Effector memory CD4-positive, alpha-beta T cell (primary cell): ENCODE measurements at regions not wholly inside any gene's neighbourhood (a gene's known extent, or its start where the extent isn't known, plus 50 kb on each side); places are given as distances from the start of the nearest gene placed in this dataset.

ENCODE experiments used
- DNase-seq, 3 donors: peaks; one replicate each; pipeline ENCODE4 v3.0.0-alpha.2; 2020
- H3K27ac ChIP-seq: 2 replicates; pipeline ENCODE4 v1.7.0; 2013; ENCODE audit warnings: mild to moderate bottlenecking, low read length, moderate library complexity; ENCODE audit not compliant: insufficient read depth, poor library complexity, severe bottlenecking
- H3K27me3 ChIP-seq: replicated peaks from 2 replicates; pipeline ENCODE4 v1.7.0; 2013; ENCODE audit warnings: mild to moderate bottlenecking, low read length; ENCODE audit not compliant: insufficient read depth, control insufficient read depth, poor library complexity, severe bottlenecking
- H3K36me3 ChIP-seq: 2 replicates; pipeline ENCODE4 v1.7.0; 2013; ENCODE audit warnings: mild to moderate bottlenecking, low read length, moderate library complexity; ENCODE audit not compliant: control insufficient read depth, insufficient read depth
- H3K4me1 ChIP-seq: 2 replicates; pipeline ENCODE4 v1.7.0; 2013; ENCODE audit warnings: low read length, mild to moderate bottlenecking; ENCODE audit not compliant: control insufficient read depth, insufficient read depth, poor library complexity, severe bottlenecking
- H3K4me3 ChIP-seq: 2 replicates; pipeline ENCODE4 v1.7.0; 2013; ENCODE audit warnings: low read length, low read depth, mild to moderate bottlenecking; ENCODE audit not compliant: insufficient read depth, poor library complexity, severe bottlenecking
- H3K9me3 ChIP-seq: 2 replicates; pipeline ENCODE4 v1.7.0; 2013; ENCODE audit warnings: mild to moderate bottlenecking, low read length, moderate library complexity; ENCODE audit not compliant: control insufficient read depth

GRCh38 chr1:38274974-38275373 is 228.4 kb upstream of the POU3F1 start:
- H3K27ac ChIP-seq = no peak overlapping the region
- H3K9me3 ChIP-seq = no peaks in the 10 kb centered on the region
- no peak overlapping the region for H3K4me3 ChIP-seq
- H3K4me1 ChIP-seq = no peaks in the 10 kb centered on the region
- peaks cover 5% of the 10 kb centered on the region for H3K27me3 ChIP-seq
- H3K36me3 ChIP-seq = no peaks in the 10 kb centered on the region
- DNase-seq = no peak

- Histone ChIP-seq H3K9me3 (no peaks in the 10 kb centered on the region), H3K36me3 (no peaks in the 10 kb centered on the region), H3K4me3 (no peak overlapping the region), H3K27me3 (peaks cover 5% of the 10 kb centered on the region), H3K4me1 (no peaks in the 10 kb centered on the region), H3K27ac (no peak overlapping the region)
- no peak for DNase-seq
These were observed 226.7 kb upstream of the POU3F1 start for GRCh38 chr1:38273196-38273804.

DNA sequence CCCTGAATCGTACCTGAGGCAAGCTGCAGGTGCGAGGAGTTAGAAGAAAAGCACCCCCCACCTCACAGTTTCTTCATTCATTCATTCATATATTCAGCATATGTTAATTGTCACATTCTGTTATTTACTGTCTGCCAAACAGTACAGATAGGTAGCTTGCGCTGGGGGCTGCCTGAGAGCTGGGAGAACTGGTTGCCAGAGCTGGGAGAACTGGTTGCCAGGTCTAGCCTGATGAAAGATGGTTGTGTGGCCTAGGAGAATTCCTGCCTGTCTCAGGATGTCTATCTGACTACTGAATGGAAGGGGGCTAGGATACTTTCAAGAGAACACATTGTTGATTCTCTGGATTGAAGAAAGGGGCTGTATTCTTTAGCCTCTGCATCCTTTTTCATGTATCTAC is 225.9 kb upstream of the POU3F1 start:
- Histone ChIP-seq H3K4me1 (no peaks in the 10 kb centered on the region), H3K4me3 (no peak overlapping the region), H3K27ac (no peak overlapping the region), H3K27me3 (peaks cover 5% of the 10 kb centered on the region), H3K9me3 (no peaks in the 10 kb centered on the region), H3K36me3 (no peaks in the 10 kb centered on the region)
- no peak for DNase-seq

GRCh38 chr1:38270849-38271633 is 224.4 kb upstream of the POU3F1 start:
- H3K4me3 ChIP-seq = no peak overlapping the region
- H3K27me3 ChIP-seq = peaks cover 1% of the 10 kb centered on the region
- H3K36me3 ChIP-seq = no peaks in the 10 kb centered on the region
- no peaks in the 10 kb centered on the region for H3K9me3 ChIP-seq
- no peak for DNase-seq
- no peaks in the 10 kb centered on the region for H3K4me1 ChIP-seq
- no peak overlapping the region for H3K27ac ChIP-seq

DNA sequence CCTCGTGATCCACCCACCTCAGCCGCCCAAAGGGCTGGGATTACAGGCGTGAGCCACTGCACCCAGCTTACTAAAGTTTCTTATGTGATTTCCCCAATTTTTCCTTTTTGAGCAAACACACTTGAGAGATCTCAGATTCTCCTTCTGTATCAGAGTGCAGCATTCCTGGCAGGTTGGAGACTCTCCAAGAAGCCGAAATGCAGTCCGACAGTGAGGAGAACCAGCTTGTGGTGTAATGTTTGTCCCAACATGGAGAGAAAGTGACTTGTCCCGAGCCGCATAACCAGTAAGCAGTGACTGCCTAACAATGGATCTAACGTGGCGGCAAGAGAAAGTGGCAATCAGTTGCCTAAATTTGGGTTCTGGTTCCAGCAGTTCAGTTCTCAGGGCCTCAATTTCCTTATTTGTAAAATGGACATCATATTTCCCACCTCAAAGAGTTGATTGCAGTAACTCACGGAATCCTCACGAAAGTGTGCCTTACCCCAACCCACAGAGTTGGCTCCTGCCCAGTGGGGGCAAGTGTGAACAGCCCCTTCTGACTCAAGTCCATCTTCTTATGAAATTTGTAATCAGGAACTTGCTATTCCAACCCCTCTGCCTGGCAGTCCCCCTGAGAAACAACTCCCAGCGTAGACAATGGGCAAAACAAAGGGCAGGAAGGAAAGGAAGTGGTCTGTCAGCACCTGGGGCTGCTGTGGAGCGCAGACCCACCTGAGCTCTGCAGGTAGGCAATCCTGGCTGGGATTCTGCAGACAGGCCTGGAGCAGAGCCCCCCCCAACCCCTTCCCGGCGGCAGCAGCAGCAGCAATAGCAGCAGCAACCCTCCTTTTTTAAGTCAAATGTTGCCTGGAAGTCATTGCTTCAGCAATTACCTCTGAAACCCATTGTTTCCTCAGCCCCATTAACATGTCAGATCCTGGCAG is 223.6 kb upstream of the POU3F1 start:
- no peaks in the 10 kb centered on the region for H3K27me3 ChIP-seq

DNA sequence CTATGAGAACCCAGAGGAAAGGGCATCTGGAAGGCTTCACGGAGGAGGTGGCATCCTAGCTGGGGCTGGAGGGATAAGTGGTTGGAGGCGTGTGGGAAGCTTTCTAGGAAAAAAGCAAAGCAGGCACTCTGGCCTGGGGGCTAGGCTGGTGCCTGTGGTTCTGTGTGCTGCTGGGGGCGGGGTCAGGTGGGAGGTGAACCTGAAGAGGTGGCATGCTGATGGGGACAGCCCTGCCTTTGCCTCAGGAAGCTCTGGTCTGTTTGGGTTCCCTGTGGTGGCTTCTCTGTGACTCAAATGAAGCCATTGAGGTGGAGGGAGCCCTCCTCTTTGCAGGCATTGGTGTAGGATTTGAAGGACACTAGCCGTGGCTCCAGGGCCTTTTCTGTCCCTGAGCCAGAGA is 221.6 kb upstream of the POU3F1 start:
- Histone ChIP-seq H3K27ac (no peak overlapping the region), H3K4me1 (no peaks in the 10 kb centered on the region), H3K9me3 (no peaks in the 10 kb centered on the region), H3K27me3 (no peaks in the 10 kb centered on the region), H3K36me3 (no peaks in the 10 kb centered on the region), H3K4me3 (no peak overlapping the region)
- DNase-seq = no peak

More for the DNA sequence above, 223.6 kb upstream of the POU3F1 start:
- no peaks in the 10 kb centered on the region for H3K36me3 ChIP-seq
- H3K9me3 ChIP-seq = no peaks in the 10 kb centered on the region
- H3K4me1 ChIP-seq = no peaks in the 10 kb centered on the region
- no peak overlapping the region for H3K4me3 ChIP-seq
- H3K27ac ChIP-seq = no peak overlapping the region
- no peak for DNase-seq

DNA sequence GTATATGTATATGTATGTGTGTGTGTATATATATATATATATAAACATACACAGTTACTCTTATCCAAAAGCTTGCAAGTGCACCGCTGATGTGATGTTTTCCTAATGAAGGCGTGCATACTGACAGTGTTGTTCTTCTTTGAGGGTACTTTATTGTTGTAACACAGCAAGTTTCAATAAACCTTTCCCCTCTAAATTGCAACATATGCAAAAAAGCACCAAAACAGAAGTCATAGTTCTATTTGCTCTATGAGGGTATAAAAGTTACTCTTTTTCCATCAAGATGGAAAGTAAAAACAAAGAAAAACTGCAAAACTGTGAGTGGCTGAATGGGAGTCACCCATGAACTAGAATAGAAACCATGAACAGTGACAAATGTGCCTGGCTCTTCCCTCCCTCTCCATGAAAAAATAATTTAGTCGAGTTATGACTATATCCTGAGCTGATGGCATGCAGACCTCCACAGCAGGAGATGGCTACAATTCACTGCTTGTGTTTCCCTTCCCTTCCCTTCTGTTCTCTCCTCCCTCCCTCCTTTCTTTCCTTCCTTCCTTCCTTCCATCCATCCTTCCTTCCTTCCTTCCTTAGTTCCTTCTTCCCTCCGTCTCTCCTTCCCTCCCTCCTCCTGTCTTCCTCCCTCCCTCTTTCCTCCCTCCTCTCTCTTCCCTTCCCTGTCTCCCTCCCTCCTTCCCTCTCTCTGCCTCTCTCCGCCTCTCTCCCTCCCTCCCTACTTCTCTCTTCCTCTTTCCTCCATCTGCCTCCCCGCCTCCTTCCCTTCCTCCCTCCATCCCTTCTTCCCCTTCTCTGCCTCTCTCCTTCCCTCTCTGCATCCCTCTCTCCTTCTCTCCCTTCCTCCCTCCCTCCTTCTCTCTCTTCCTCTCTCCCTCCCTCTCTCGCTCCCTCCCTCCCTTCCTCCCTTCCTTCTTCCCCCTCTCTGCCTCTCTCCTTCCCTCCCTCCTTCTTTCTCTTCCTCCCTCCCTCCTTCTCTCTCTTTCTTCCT is 220.7 kb upstream of the POU3F1 start:
- Histone ChIP-seq H3K4me3 (no peak overlapping the region), H3K4me1 (no peaks in the 10 kb centered on the region), H3K9me3 (no peaks in the 10 kb centered on the region), H3K27ac (no peak overlapping the region), H3K27me3 (no peaks in the 10 kb centered on the region), H3K36me3 (no peaks in the 10 kb centered on the region)
- no peak for DNase-seq

GRCh38 chr1:38266197-38266520 is 219.6 kb upstream of the POU3F1 start:
- Histone ChIP-seq H3K27ac (no peak overlapping the region), H3K4me1 (no peaks in the 10 kb centered on the region), H3K4me3 (no peak overlapping the region), H3K27me3 (no peaks in the 10 kb centered on the region), H3K36me3 (no peaks in the 10 kb centered on the region), H3K9me3 (no peaks in the 10 kb centered on the region)
- DNase-seq = no peak
